DOHH2 (cell line): ENCODE measurements at regions not wholly inside any gene's neighbourhood (a gene's known extent, or its start where the extent isn't known, plus 50 kb on each side); places are given as distances from the start of the nearest gene placed in this dataset.

ENCODE experiments used
- H3F3A ChIP-seq: fragments of 200-600 bp; sonication (generic), shearing (Covaris generic); 2 replicates; pipeline ENCODE4 v1.6.0; 2016; ENCODE audit warnings: antibody characterized with exemption, mild to moderate bottlenecking; ENCODE audit not compliant: control insufficient read depth, insufficient read depth
- H3K27ac ChIP-seq: fragments of 200-600 bp; sonication (generic); 2 replicates; pipeline ENCODE4 v1.5.1; 2014; ENCODE audit warnings: low read depth, mild to moderate bottlenecking, low read length, moderate library complexity
- H3K27me3 ChIP-seq: fragments of 200-600 bp; sonication (generic); 2 replicates; pipeline ENCODE4 v1.6.1; 2014; ENCODE audit warnings: mild to moderate bottlenecking, low read length, mixed read lengths; ENCODE audit not compliant: control insufficient read depth
- H3K36me3 ChIP-seq: fragments of 200-600 bp; sonication (generic); 2 replicates; pipeline ENCODE4 v1.6.1; 2014; ENCODE audit warnings: mild to moderate bottlenecking, low read length, moderate library complexity, mixed read lengths; ENCODE audit not compliant: control insufficient read depth
- H3K4me1 ChIP-seq: fragments of 200-600 bp; sonication (generic); 2 replicates; pipeline ENCODE4 v1.6.1; 2014; ENCODE audit warnings: mild to moderate bottlenecking, low read length, mixed read lengths; ENCODE audit not compliant: control insufficient read depth
- H3K4me2 ChIP-seq: fragments of 200-600 bp; sonication (generic); 2 replicates; pipeline ENCODE4 v1.6.0; 2014; ENCODE audit warnings: mild to moderate bottlenecking, low read length, moderate library complexity
- H3K4me3 ChIP-seq: fragments of 200-600 bp; sonication (generic); 2 replicates; pipeline ENCODE4 v1.5.1; 2014; ENCODE audit warnings: mild to moderate bottlenecking, low read length, mixed read lengths
- H3K79me2 ChIP-seq: fragments of 200-600 bp; sonication (generic); 2 replicates; pipeline ENCODE4 v1.6.1; 2014; ENCODE audit warnings: mild to moderate bottlenecking, low read length, mixed read lengths; ENCODE audit not compliant: control insufficient read depth
- H3K9me2 ChIP-seq: fragments of 200-600 bp; sonication (generic); replicated peaks from 2 replicates; pipeline ENCODE4 v1.6.1; 2014; ENCODE audit warnings: mild to moderate bottlenecking, low read length, mixed read lengths; ENCODE audit not compliant: control insufficient read depth
- H3K9me3 ChIP-seq: fragments of 200-600 bp; sonication (generic); 2 replicates; pipeline ENCODE4 v1.6.1; 2014; ENCODE audit warnings: antibody characterized with exemption, low read length, mixed read lengths; ENCODE audit not compliant: control insufficient read depth, insufficient read depth
- H4K20me1 ChIP-seq: fragments of 200-600 bp; sonication (generic); 2 replicates; pipeline ENCODE4 v1.6.0; 2014; ENCODE audit warnings: low read depth, mild to moderate bottlenecking, antibody characterized with exemption, low read length, moderate library complexity; ENCODE audit not compliant: control insufficient read depth, insufficient read depth
- CTCF ChIP-seq: fragments of 200-600 bp; sonication (generic); IDR thresholded peaks from one replicate; pipeline ENCODE4 v1.5.1; 2014; ENCODE audit warnings: antibody characterized with exemption, mild to moderate bottlenecking, low read depth, low read length; ENCODE audit not compliant: poor library complexity, severe bottlenecking
- EZH2phosphoT487 ChIP-seq: fragments of 200-600 bp; sonication (generic); IDR thresholded peaks from 2 replicates; pipeline ENCODE4 v1.6.1; 2017; ENCODE audit warnings: borderline replicate concordance, mild to moderate bottlenecking, antibody characterized with exemption, low read length, moderate library complexity, mixed read lengths

- Histone ChIP-seq H4K20me1 (no peaks in the 10 kb centered on the region), H3K27me3 (no peaks in the 10 kb centered on the region), H3K27ac (no peak overlapping the region), H3K79me2 (no peaks in the 10 kb centered on the region), H3K4me1 (no peaks in the 10 kb centered on the region), H3K4me2 (no peak overlapping the region), H3K36me3 (no peaks in the 10 kb centered on the region), H3K9me2 (no peaks in the 10 kb centered on the region), H3K4me3 (no peak overlapping the region), H3K9me3 (no peaks in the 10 kb centered on the region), H3F3A (no peaks in the 10 kb centered on the region)
- no peak for TF ChIP-seq CTCF
- no peak for TF ChIP-seq EZH2phosphoT487
These were observed 184.2 kb downstream of the SUCLA2 start for GRCh38 chr13:47816831-47817230.

GRCh38 chr13:47813718-47814117 is 187.4 kb downstream of the SUCLA2 start:
- H3K9me3 ChIP-seq, result no peaks in the 10 kb centered on the region
- H3K9me2 ChIP-seq, result no peaks in the 10 kb centered on the region
- H3F3A ChIP-seq, result no peaks in the 10 kb centered on the region
- H3K27ac ChIP-seq, result no peak overlapping the region
- no peaks in the 10 kb centered on the region for H3K36me3 ChIP-seq
- no peaks in the 10 kb centered on the region for H3K79me2 ChIP-seq
- TF ChIP-seq EZH2phosphoT487 (no peak), CTCF (no peak)
- H3K4me2 ChIP-seq, result no peak overlapping the region
- H3K4me1 ChIP-seq, result no peaks in the 10 kb centered on the region
- H4K20me1 ChIP-seq, result no peaks in the 10 kb centered on the region
- no peak overlapping the region for H3K4me3 ChIP-seq
- H3K27me3 ChIP-seq, result no peaks in the 10 kb centered on the region

- TF ChIP-seq EZH2phosphoT487 (no peak), CTCF (no peak)
These were observed 191.7 kb downstream of the SUCLA2 start for GRCh38 chr13:47809411-47809810.

GRCh38 chr13:47803131-47803530 is 197.9 kb downstream of the SUCLA2 start:
- no peaks in the 10 kb centered on the region for H3F3A ChIP-seq
- H3K27me3 ChIP-seq, result no peaks in the 10 kb centered on the region
- TF ChIP-seq CTCF, result no peak
- no peak for TF ChIP-seq EZH2phosphoT487
- H3K4me2 ChIP-seq, result no peak overlapping the region
- H3K9me2 ChIP-seq, result no peaks in the 10 kb centered on the region
- H3K4me1 ChIP-seq, result no peaks in the 10 kb centered on the region
- no peaks in the 10 kb centered on the region for H3K9me3 ChIP-seq
- H3K79me2 ChIP-seq, result no peaks in the 10 kb centered on the region
- no peak overlapping the region for H3K27ac ChIP-seq
- no peaks in the 10 kb centered on the region for H4K20me1 ChIP-seq
- no peak overlapping the region for H3K4me3 ChIP-seq
- no peaks in the 10 kb centered on the region for H3K36me3 ChIP-seq

More at GRCh38 chr13:47809411-47809810, 191.7 kb downstream of the SUCLA2 start:
- Histone ChIP-seq H3K4me3 (no peak overlapping the region), H3K4me1 (no peaks in the 10 kb centered on the region), H3F3A (no peaks in the 10 kb centered on the region), H3K27ac (no peak overlapping the region), H3K36me3 (no peaks in the 10 kb centered on the region), H3K9me3 (no peaks in the 10 kb centered on the region), H4K20me1 (no peaks in the 10 kb centered on the region), H3K4me2 (no peak overlapping the region), H3K27me3 (no peaks in the 10 kb centered on the region), H3K9me2 (no peaks in the 10 kb centered on the region), H3K79me2 (no peaks in the 10 kb centered on the region)
